ENCODE measurements at regions not wholly inside any gene's neighbourhood (a gene's known extent, or its start where the extent isn't known, plus 50 kb on each side); places are given as distances from the start of the nearest gene placed in this dataset.

- POLR2A ChIA-PET (ENCODE audit: partially characterized antibody), result no interaction called here
- Mint-ChIP-seq H3K4me1 (no peaks in the 10 kb centered on the region), H3K36me3 (no peaks in the 10 kb centered on the region)
Measured at GRCh38 chr1:14529475-14529874, 69.0 kb upstream of the KAZN start.

GRCh38 chr1:14531519-14531918, 67.0 kb upstream of the KAZN start:
- no peaks in the 10 kb centered on the region for H3K4me1 ChIP-seq (ENCODE audit: insufficient read depth, low read length)
- ChIA-PET CTCF (ENCODE audit: partially characterized antibody) (no interaction called here), POLR2A (ENCODE audit: partially characterized antibody) (no interaction called here)
- no peaks in the 10 kb centered on the region for H3K9me3 ChIP-seq (ENCODE audit: control insufficient read depth in 1 of 2, low read length in 2 of 2)
- H3K27ac Mint-ChIP-seq, result no peak overlapping the region
- DNase-seq, result no peak
- no peaks in the 10 kb centered on the region for H3K27me3 ChIP-seq (ENCODE audit: insufficient read depth, low read length)
- H3K4me3 Mint-ChIP-seq, result no peak overlapping the region
- intact Hi-C loops (cut with micrococcal nuclease), result no loop called here
- H3K36me3 Mint-ChIP-seq, result no peaks in the 10 kb centered on the region
- peaks cover 0 to 5% of the 10 kb centered on the region in 2 donors for H3K27me3 Mint-ChIP-seq
- no peaks in the 10 kb centered on the region for H3K4me1 Mint-ChIP-seq
- no peak overlapping the region for H3K4me3 ChIP-seq (ENCODE audit: low read length in 2 of 2)
- no peaks in the 10 kb centered on the region for H3K36me3 ChIP-seq (ENCODE audit: insufficient read depth, low read length)
- H3K9me3 Mint-ChIP-seq, result peaks cover 0 to 6% (median 0%) of the 10 kb centered on the region in 8 donors
- no peak overlapping the region for H3K27ac ChIP-seq (ENCODE audit: low read depth, low read length)

More at GRCh38 chr1:14529475-14529874, 69.0 kb upstream of the KAZN start:
- Histone ChIP-seq H3K36me3 (ENCODE audit: insufficient read depth, low read length) (no peaks in the 10 kb centered on the region), H3K27me3 (ENCODE audit: insufficient read depth, low read length) (no peaks in the 10 kb centered on the region), H3K4me1 (ENCODE audit: insufficient read depth, low read length) (no peaks in the 10 kb centered on the region), H3K9me3 (ENCODE audit: control insufficient read depth in 1 of 2, low read length in 2 of 2) (no peaks in the 10 kb centered on the region), H3K4me3 (ENCODE audit: low read length in 2 of 2) (no peak overlapping the region), H3K27ac (ENCODE audit: low read depth, low read length) (no peak overlapping the region)
- CTCF ChIA-PET (ENCODE audit: partially characterized antibody), result no interaction called here
- no peak overlapping the region for H3K27ac Mint-ChIP-seq
- H3K27me3 Mint-ChIP-seq, result peaks cover 0 to 3% of the 10 kb centered on the region in 2 donors
- peaks cover 0 to 3% (median 0%) of the 10 kb centered on the region in 8 donors for H3K9me3 Mint-ChIP-seq
- H3K4me3 Mint-ChIP-seq, result no peak overlapping the region
- no peak for DNase-seq
- intact Hi-C loops (cut with micrococcal nuclease), result no loop called here

- H3K27ac Mint-ChIP-seq, result no peak overlapping the region
- Histone ChIP-seq H3K27ac (ENCODE audit: low read depth, low read length) (no peak overlapping the region), H3K4me1 (ENCODE audit: insufficient read depth, low read length) (no peaks in the 10 kb centered on the region), H3K36me3 (ENCODE audit: insufficient read depth, low read length) (no peaks in the 10 kb centered on the region), H3K4me3 (ENCODE audit: low read length in 2 of 2) (no peak overlapping the region), H3K27me3 (ENCODE audit: insufficient read depth, low read length) (no peaks in the 10 kb centered on the region), H3K9me3 (ENCODE audit: control insufficient read depth in 1 of 2, low read length in 2 of 2) (no peaks in the 10 kb centered on the region)
- H3K36me3 Mint-ChIP-seq, result no peaks in the 10 kb centered on the region
- peaks cover 0 to 4% (median 0%) of the 10 kb centered on the region in 8 donors for H3K9me3 Mint-ChIP-seq
- no peak overlapping the region for H3K4me3 Mint-ChIP-seq
- peaks cover 0 to 7% of the 10 kb centered on the region in 2 donors for H3K27me3 Mint-ChIP-seq
- ChIA-PET CTCF (ENCODE audit: partially characterized antibody) (no interaction called here), POLR2A (ENCODE audit: partially characterized antibody) (no interaction called here)
- no peaks in the 10 kb centered on the region for H3K4me1 Mint-ChIP-seq
- no peak for DNase-seq
- intact Hi-C loops (cut with micrococcal nuclease), result no loop called here
Measured at GRCh38 chr1:14535619-14536355, 62.7 kb upstream of the KAZN start.

- intact Hi-C loops (cut with micrococcal nuclease), result no loop called here
- no peaks in the 10 kb centered on the region for H3K4me1 ChIP-seq (ENCODE audit: insufficient read depth, low read length)
- peaks cover 1 to 5% of the 10 kb centered on the region in 2 donors for H3K27me3 Mint-ChIP-seq
- no peak overlapping the region for H3K4me3 Mint-ChIP-seq
- H3K4me3 ChIP-seq (ENCODE audit: low read length in 2 of 2), result no peak overlapping the region
- H3K27ac Mint-ChIP-seq, result no peak overlapping the region
- H3K27ac ChIP-seq (ENCODE audit: low read depth, low read length), result no peak overlapping the region
- H3K36me3 Mint-ChIP-seq, result no peaks in the 10 kb centered on the region
- ChIA-PET CTCF (ENCODE audit: partially characterized antibody) (no interaction called here), POLR2A (ENCODE audit: partially characterized antibody) (no interaction called here)
- no peaks in the 10 kb centered on the region for H3K36me3 ChIP-seq (ENCODE audit: insufficient read depth, low read length)
- no peaks in the 10 kb centered on the region for H3K9me3 ChIP-seq (ENCODE audit: control insufficient read depth in 1 of 2, low read length in 2 of 2)
- H3K4me1 Mint-ChIP-seq, result no peaks in the 10 kb centered on the region
- no peaks in the 10 kb centered on the region for H3K27me3 ChIP-seq (ENCODE audit: insufficient read depth, low read length)
- peaks cover 0 to 4% (median 0%) of the 10 kb centered on the region in 8 donors for H3K9me3 Mint-ChIP-seq
- no peak for DNase-seq
Measured at GRCh38 chr1:14538335-14538734, 60.1 kb upstream of the KAZN start.

GRCh38 chr1:14539309-14539708, 59.2 kb upstream of the KAZN start:
- Histone ChIP-seq H3K27me3 (ENCODE audit: insufficient read depth, low read length) (no peaks in the 10 kb centered on the region), H3K4me3 (ENCODE audit: low read length in 2 of 2) (no peak overlapping the region), H3K27ac (ENCODE audit: low read depth, low read length) (no peak overlapping the region), H3K9me3 (ENCODE audit: control insufficient read depth in 1 of 2, low read length in 2 of 2) (no peaks in the 10 kb centered on the region), H3K4me1 (ENCODE audit: insufficient read depth, low read length) (no peaks in the 10 kb centered on the region), H3K36me3 (ENCODE audit: insufficient read depth, low read length) (no peaks in the 10 kb centered on the region)
- intact Hi-C loops (cut with micrococcal nuclease), result no loop called here
- Mint-ChIP-seq H3K4me3 (no peak overlapping the region), H3K36me3 (no peaks in the 10 kb centered on the region), H3K27ac (no peak overlapping the region), H3K4me1 (no peaks in the 10 kb centered on the region), H3K9me3 (peaks cover 0 to 4% (median 0%) of the 10 kb centered on the region in 8 donors), H3K27me3 (peaks cover 1 to 5% of the 10 kb centered on the region in 2 donors)
- POLR2A ChIA-PET (ENCODE audit: partially characterized antibody), result no interaction called here
- no peak for DNase-seq
- CTCF ChIA-PET (ENCODE audit: partially characterized antibody), result no interaction called here

GRCh38 chr1:14539953-14540563, 58.4 kb upstream of the KAZN start:
- no peak for DNase-seq
- Mint-ChIP-seq H3K36me3 (no peaks in the 10 kb centered on the region), H3K27ac (no peak overlapping the region), H3K9me3 (peaks cover 0 to 2% (median 0%) of the 10 kb centered on the region in 8 donors), H3K4me1 (no peaks in the 10 kb centered on the region), H3K27me3 (peaks cover 1 to 5% of the 10 kb centered on the region in 2 donors), H3K4me3 (no peak overlapping the region)
- H3K27me3 ChIP-seq (ENCODE audit: insufficient read depth, low read length), result no peaks in the 10 kb centered on the region
- intact Hi-C loops (cut with micrococcal nuclease), result no loop called here
- no peaks in the 10 kb centered on the region for H3K4me1 ChIP-seq (ENCODE audit: insufficient read depth, low read length)
- ChIA-PET POLR2A (ENCODE audit: partially characterized antibody) (no interaction called here), CTCF (ENCODE audit: partially characterized antibody) (no interaction called here)
- no peaks in the 10 kb centered on the region for H3K36me3 ChIP-seq (ENCODE audit: insufficient read depth, low read length)
- H3K9me3 ChIP-seq (ENCODE audit: control insufficient read depth in 1 of 2, low read length in 2 of 2), result no peaks in the 10 kb centered on the region
- H3K27ac ChIP-seq (ENCODE audit: low read depth, low read length), result no peak overlapping the region
- no peak overlapping the region for H3K4me3 ChIP-seq (ENCODE audit: low read length in 2 of 2)

- Mint-ChIP-seq H3K4me1 (no peaks in the 10 kb centered on the region), H3K4me3 (no peak overlapping the region), H3K27ac (no peak overlapping the region), H3K36me3 (no peaks in the 10 kb centered on the region), H3K9me3 (peaks cover 0 to 7% (median 0%) of the 10 kb centered on the region in 8 donors), H3K27me3 (peaks cover 4 to 5% of the 10 kb centered on the region in 2 donors)
- Histone ChIP-seq H3K4me3 (ENCODE audit: low read length in 2 of 2) (no peak overlapping the region), H3K36me3 (ENCODE audit: insufficient read depth, low read length) (no peaks in the 10 kb centered on the region), H3K9me3 (ENCODE audit: control insufficient read depth in 1 of 2, low read length in 2 of 2) (no peaks in the 10 kb centered on the region), H3K27me3 (ENCODE audit: insufficient read depth, low read length) (no peaks in the 10 kb centered on the region), H3K4me1 (ENCODE audit: insufficient read depth, low read length) (no peaks in the 10 kb centered on the region), H3K27ac (ENCODE audit: low read depth, low read length) (no peak overlapping the region)
- intact Hi-C loops (cut with micrococcal nuclease), result no loop called here
- ChIA-PET POLR2A (ENCODE audit: partially characterized antibody) (no interaction called here), CTCF (ENCODE audit: partially characterized antibody) (no interaction called here)
- DNase-seq, result no peak
Measured at GRCh38 chr1:14541348-14541747, 57.1 kb upstream of the KAZN start.
